ENCODE measurements at regions not wholly inside any gene's neighbourhood (a gene's known extent, or its start where the extent isn't known, plus 50 kb on each side); places are given as distances from the start of the nearest gene placed in this dataset.

- Histone ChIP-seq H3K27me3 (replicated peaks; ENCODE audit: control insufficient read depth, insufficient read depth, low read length, poor library complexity, severe bottlenecking) (no peaks in the 10 kb centered on the region), H3K4me1 (ENCODE audit: control insufficient read depth, insufficient read depth, low read length, poor library complexity, severe bottlenecking) (no peaks in the 10 kb centered on the region), H3K36me3 (ENCODE audit: control insufficient read depth, insufficient read depth, low read length) (no peaks in the 10 kb centered on the region), H3K4me3 (ENCODE audit: insufficient read depth, low read depth, low read length, poor library complexity, severe bottlenecking) (no peak overlapping the region), H3K9me3 (ENCODE audit: control insufficient read depth, low read length) (no peaks in the 10 kb centered on the region), H3K27ac (ENCODE audit: insufficient read depth, low read length, poor library complexity, severe bottlenecking) (no peak overlapping the region)
- DNase-seq, result no peak
These were observed 93.9 kb upstream of the SLC35B3 start for GRCh38 chr6:8529250-8529649.

- no peak for DNase-seq
- Histone ChIP-seq H3K27ac (ENCODE audit: insufficient read depth, low read length, poor library complexity, severe bottlenecking) (no peak overlapping the region), H3K9me3 (ENCODE audit: control insufficient read depth, low read length) (no peaks in the 10 kb centered on the region), H3K4me3 (ENCODE audit: insufficient read depth, low read depth, low read length, poor library complexity, severe bottlenecking) (no peak overlapping the region), H3K36me3 (ENCODE audit: control insufficient read depth, insufficient read depth, low read length) (no peaks in the 10 kb centered on the region), H3K27me3 (replicated peaks; ENCODE audit: control insufficient read depth, insufficient read depth, low read length, poor library complexity, severe bottlenecking) (no peaks in the 10 kb centered on the region), H3K4me1 (ENCODE audit: control insufficient read depth, insufficient read depth, low read length, poor library complexity, severe bottlenecking) (no peaks in the 10 kb centered on the region)
These were observed 92.5 kb upstream of the SLC35B3 start for GRCh38 chr6:8527818-8528217.

- Histone ChIP-seq H3K4me1 (ENCODE audit: control insufficient read depth, insufficient read depth, low read length, poor library complexity, severe bottlenecking) (no peaks in the 10 kb centered on the region), H3K27ac (ENCODE audit: insufficient read depth, low read length, poor library complexity, severe bottlenecking) (no peak overlapping the region), H3K36me3 (ENCODE audit: control insufficient read depth, insufficient read depth, low read length) (no peaks in the 10 kb centered on the region), H3K4me3 (ENCODE audit: insufficient read depth, low read depth, low read length, poor library complexity, severe bottlenecking) (no peak overlapping the region), H3K9me3 (ENCODE audit: control insufficient read depth, low read length) (no peaks in the 10 kb centered on the region), H3K27me3 (replicated peaks; ENCODE audit: control insufficient read depth, insufficient read depth, low read length, poor library complexity, severe bottlenecking) (no peaks in the 10 kb centered on the region)
- no peak for DNase-seq
These were observed 91.3 kb upstream of the SLC35B3 start for GRCh38 chr6:8526624-8527023.

GRCh38 chr6:8525370-8525769 lies 90.0 kb upstream of the SLC35B3 start:
- Histone ChIP-seq H3K4me3 (ENCODE audit: insufficient read depth, low read depth, low read length, poor library complexity, severe bottlenecking) (no peak overlapping the region), H3K4me1 (ENCODE audit: control insufficient read depth, insufficient read depth, low read length, poor library complexity, severe bottlenecking) (no peaks in the 10 kb centered on the region), H3K27me3 (replicated peaks; ENCODE audit: control insufficient read depth, insufficient read depth, low read length, poor library complexity, severe bottlenecking) (no peaks in the 10 kb centered on the region), H3K36me3 (ENCODE audit: control insufficient read depth, insufficient read depth, low read length) (no peaks in the 10 kb centered on the region), H3K27ac (ENCODE audit: insufficient read depth, low read length, poor library complexity, severe bottlenecking) (no peak overlapping the region), H3K9me3 (ENCODE audit: control insufficient read depth, low read length) (no peaks in the 10 kb centered on the region)
- DNase-seq, result no peak

GRCh38 chr6:8513174-8513573 lies 77.8 kb upstream of the SLC35B3 start:
- Histone ChIP-seq H3K36me3 (ENCODE audit: control insufficient read depth, insufficient read depth, low read length) (no peaks in the 10 kb centered on the region), H3K27me3 (replicated peaks; ENCODE audit: control insufficient read depth, insufficient read depth, low read length, poor library complexity, severe bottlenecking) (no peaks in the 10 kb centered on the region), H3K27ac (ENCODE audit: insufficient read depth, low read length, poor library complexity, severe bottlenecking) (no peak overlapping the region), H3K9me3 (ENCODE audit: control insufficient read depth, low read length) (no peaks in the 10 kb centered on the region), H3K4me3 (ENCODE audit: insufficient read depth, low read depth, low read length, poor library complexity, severe bottlenecking) (no peak overlapping the region), H3K4me1 (ENCODE audit: control insufficient read depth, insufficient read depth, low read length, poor library complexity, severe bottlenecking) (no peaks in the 10 kb centered on the region)
- no peak for DNase-seq

GRCh38 chr6:8507286-8507685 lies 71.9 kb upstream of the SLC35B3 start:
- Histone ChIP-seq H3K4me3 (ENCODE audit: insufficient read depth, low read depth, low read length, poor library complexity, severe bottlenecking) (no peak overlapping the region), H3K27ac (ENCODE audit: insufficient read depth, low read length, poor library complexity, severe bottlenecking) (no peak overlapping the region), H3K36me3 (ENCODE audit: control insufficient read depth, insufficient read depth, low read length) (no peaks in the 10 kb centered on the region), H3K9me3 (ENCODE audit: control insufficient read depth, low read length) (no peaks in the 10 kb centered on the region), H3K4me1 (ENCODE audit: control insufficient read depth, insufficient read depth, low read length, poor library complexity, severe bottlenecking) (no peaks in the 10 kb centered on the region), H3K27me3 (replicated peaks; ENCODE audit: control insufficient read depth, insufficient read depth, low read length, poor library complexity, severe bottlenecking) (no peaks in the 10 kb centered on the region)
- no peak for DNase-seq

GRCh38 chr6:8506126-8506525 lies 70.8 kb upstream of the SLC35B3 start:
- H3K4me1 ChIP-seq (ENCODE audit: control insufficient read depth, insufficient read depth, low read length, poor library complexity, severe bottlenecking), result no peaks in the 10 kb centered on the region
- no peaks in the 10 kb centered on the region for H3K27me3 ChIP-seq (replicated peaks; ENCODE audit: control insufficient read depth, insufficient read depth, low read length, poor library complexity, severe bottlenecking)
- no peak overlapping the region for H3K4me3 ChIP-seq (ENCODE audit: insufficient read depth, low read depth, low read length, poor library complexity, severe bottlenecking)
- H3K36me3 ChIP-seq (ENCODE audit: control insufficient read depth, insufficient read depth, low read length), result no peaks in the 10 kb centered on the region
- no peak overlapping the region for H3K27ac ChIP-seq (ENCODE audit: insufficient read depth, low read length, poor library complexity, severe bottlenecking)
- no peak for DNase-seq
- H3K9me3 ChIP-seq (ENCODE audit: control insufficient read depth, low read length), result no peaks in the 10 kb centered on the region

GRCh38 chr6:8499540-8499939 lies 64.2 kb upstream of the SLC35B3 start:
- no peaks in the 10 kb centered on the region for H3K27me3 ChIP-seq (replicated peaks; ENCODE audit: control insufficient read depth, insufficient read depth, low read length, poor library complexity, severe bottlenecking)
- no peak for DNase-seq
- no peaks in the 10 kb centered on the region for H3K9me3 ChIP-seq (ENCODE audit: control insufficient read depth, low read length)
- H3K27ac ChIP-seq (ENCODE audit: insufficient read depth, low read length, poor library complexity, severe bottlenecking), result no peak overlapping the region
- no peak overlapping the region for H3K4me3 ChIP-seq (ENCODE audit: insufficient read depth, low read depth, low read length, poor library complexity, severe bottlenecking)
- H3K4me1 ChIP-seq (ENCODE audit: control insufficient read depth, insufficient read depth, low read length, poor library complexity, severe bottlenecking), result no peaks in the 10 kb centered on the region
- H3K36me3 ChIP-seq (ENCODE audit: control insufficient read depth, insufficient read depth, low read length), result no peaks in the 10 kb centered on the region

- no peaks in the 10 kb centered on the region for H3K36me3 ChIP-seq (ENCODE audit: control insufficient read depth, insufficient read depth, low read length)
- DNase-seq, result no peak
- no peaks in the 10 kb centered on the region for H3K4me1 ChIP-seq (ENCODE audit: control insufficient read depth, insufficient read depth, low read length, poor library complexity, severe bottlenecking)
- no peak overlapping the region for H3K27ac ChIP-seq (ENCODE audit: insufficient read depth, low read length, poor library complexity, severe bottlenecking)
- H3K4me3 ChIP-seq (ENCODE audit: insufficient read depth, low read depth, low read length, poor library complexity, severe bottlenecking), result no peak overlapping the region
- no peaks in the 10 kb centered on the region for H3K27me3 ChIP-seq (replicated peaks; ENCODE audit: control insufficient read depth, insufficient read depth, low read length, poor library complexity, severe bottlenecking)
- H3K9me3 ChIP-seq (ENCODE audit: control insufficient read depth, low read length), result no peaks in the 10 kb centered on the region
These were observed 59.4 kb upstream of the SLC35B3 start for GRCh38 chr6:8494730-8495129.

- H3K4me3 ChIP-seq (ENCODE audit: insufficient read depth, low read depth, low read length, poor library complexity, severe bottlenecking), result no peak overlapping the region
- no peaks in the 10 kb centered on the region for H3K27me3 ChIP-seq (replicated peaks; ENCODE audit: control insufficient read depth, insufficient read depth, low read length, poor library complexity, severe bottlenecking)
- H3K4me1 ChIP-seq (ENCODE audit: control insufficient read depth, insufficient read depth, low read length, poor library complexity, severe bottlenecking), result no peaks in the 10 kb centered on the region
- H3K27ac ChIP-seq (ENCODE audit: insufficient read depth, low read length, poor library complexity, severe bottlenecking), result no peak overlapping the region
- no peaks in the 10 kb centered on the region for H3K9me3 ChIP-seq (ENCODE audit: control insufficient read depth, low read length)
- no peaks in the 10 kb centered on the region for H3K36me3 ChIP-seq (ENCODE audit: control insufficient read depth, insufficient read depth, low read length)
- no peak for DNase-seq
These were observed 57.3 kb upstream of the SLC35B3 start for GRCh38 chr6:8492536-8493133.
